H9 (cell line): ENCODE measurements at regions not wholly inside any gene's neighbourhood (a gene's known extent, or its start where the extent isn't known, plus 50 kb on each side); places are given as distances from the start of the nearest gene placed in this dataset.

Experiments
- DNase-seq: peaks from one replicate; pipeline ENCODE4 v3.0.0-alpha.2; 2017
- H2AFZ ChIP-seq: one replicate; pipeline ENCODE4 v1.6.1; 2013; ENCODE audit warnings: mild to moderate bottlenecking, low read length, control low read depth, moderate library complexity
- H2AK5ac ChIP-seq: 2 replicates; pipeline ENCODE4 v1.6.1; 2013; ENCODE audit warnings: low read length, control low read depth, mixed read lengths; ENCODE audit not compliant: insufficient read length
- H2BK120ac ChIP-seq: one replicate; pipeline ENCODE4 v1.6.1; 2013; ENCODE audit warnings: low read depth, mild to moderate bottlenecking, low read length, control low read depth, inconsistent platforms; ENCODE audit not compliant: poor library complexity, severe bottlenecking
- H2BK12ac ChIP-seq: 2 replicates; pipeline ENCODE4 v1.6.1; 2013; ENCODE audit warnings: low read length, control low read depth, mixed read lengths, low read depth; ENCODE audit not compliant: insufficient read length
- H2BK15ac ChIP-seq: 2 replicates; pipeline ENCODE4 v1.6.1; 2013; ENCODE audit warnings: low read depth, low read length, control low read depth
- H2BK20ac ChIP-seq: one replicate; pipeline ENCODE4 v1.6.1; 2013; ENCODE audit warnings: low read depth, mild to moderate bottlenecking, low read length, control low read depth, inconsistent platforms; ENCODE audit not compliant: poor library complexity, severe bottlenecking
- H2BK5ac ChIP-seq: 2 replicates; pipeline ENCODE4 v1.6.1; 2013; ENCODE audit warnings: low read length, control low read depth, mixed read lengths; ENCODE audit not compliant: insufficient read length
- H3K14ac ChIP-seq: 2 replicates; pipeline ENCODE4 v1.6.1; 2013; ENCODE audit warnings: low read length, control low read depth; ENCODE audit not compliant: insufficient read depth
- H3K18ac ChIP-seq: 2 replicates; pipeline ENCODE4 v1.6.1; 2013; ENCODE audit warnings: low read depth, mild to moderate bottlenecking, mixed read lengths, low read length, control low read depth; ENCODE audit not compliant: insufficient read length
- H3K23ac ChIP-seq: 2 replicates; pipeline ENCODE4 v1.6.1; 2013; ENCODE audit warnings: low read length, control low read depth, mixed read lengths, low read depth; ENCODE audit not compliant: insufficient read length
- H3K23me2 ChIP-seq: 2 replicates; pipeline ENCODE4 v1.6.1; 2013; ENCODE audit warnings: low read depth, mild to moderate bottlenecking, mixed read lengths, low read length, control low read depth; ENCODE audit not compliant: insufficient read length, poor library complexity, severe bottlenecking
- H3K27ac ChIP-seq: 2 replicates; pipeline ENCODE4 v1.5.1; 2013; ENCODE audit warnings: low read length, control low read depth, mixed read lengths, low read depth; ENCODE audit not compliant: insufficient read length
- H3K27me3 ChIP-seq: 2 replicates; pipeline ENCODE4 v1.6.1; 2013; ENCODE audit warnings: low read length, control low read depth, inconsistent platforms; ENCODE audit not compliant: insufficient read depth
- H3K4ac ChIP-seq: 2 replicates; pipeline ENCODE4 v1.6.1; 2013; ENCODE audit warnings: low read depth, mild to moderate bottlenecking, control low read depth, inconsistent platforms, low read length, moderate library complexity
- H3K4me1 ChIP-seq: 2 replicates; pipeline ENCODE4 v1.6.1; 2013; ENCODE audit warnings: low read length, control low read depth, inconsistent platforms; ENCODE audit not compliant: insufficient read depth
- H3K4me2 ChIP-seq: 2 replicates; pipeline ENCODE4 v1.6.1; 2013; ENCODE audit warnings: low read length, control low read depth, mixed read lengths; ENCODE audit not compliant: insufficient read length, insufficient read depth
- H3K56ac ChIP-seq: 2 replicates; pipeline ENCODE4 v1.6.1; 2013; ENCODE audit warnings: low read depth, mild to moderate bottlenecking, mixed read lengths, low read length, control low read depth; ENCODE audit not compliant: insufficient read length
- H3K79me1 ChIP-seq: 2 replicates; pipeline ENCODE4 v1.6.1; 2013; ENCODE audit warnings: low read depth, mild to moderate bottlenecking, moderate library complexity, low read length, control low read depth, inconsistent platforms; ENCODE audit not compliant: insufficient read depth, poor library complexity, severe bottlenecking
- H3K79me2 ChIP-seq: 2 replicates; pipeline ENCODE4 v1.6.1; 2013; ENCODE audit warnings: low read length, control low read depth, inconsistent platforms; ENCODE audit not compliant: insufficient read depth
- H3K9ac ChIP-seq: 2 replicates; pipeline ENCODE4 v1.6.1; 2013; ENCODE audit warnings: low read length, control low read depth, mixed read lengths; ENCODE audit not compliant: insufficient read length; ENCODE audit errors: extremely low read depth
- H3K9me3 ChIP-seq: one replicate; pipeline ENCODE4 v1.6.1; 2013; ENCODE audit warnings: low read depth, low read length, inconsistent platforms; ENCODE audit not compliant: control insufficient read depth
- H3T11ph ChIP-seq: one replicate; pipeline ENCODE4 v1.6.1; 2013; ENCODE audit warnings: mild to moderate bottlenecking, low read length, control low read depth, inconsistent platforms
- H4K20me1 ChIP-seq: one replicate; pipeline ENCODE4 v1.6.1; 2013; ENCODE audit not compliant: control insufficient read depth, insufficient read length, insufficient read depth
- H4K5ac ChIP-seq: 2 replicates; pipeline ENCODE4 v1.6.1; 2013; ENCODE audit warnings: low read depth, mild to moderate bottlenecking, mixed read lengths, low read length, control low read depth; ENCODE audit not compliant: insufficient read length
- H4K8ac ChIP-seq: replicated peaks from 2 replicates; pipeline ENCODE4 v1.6.1; 2013; ENCODE audit warnings: low read length, control low read depth, mixed read lengths, low read depth; ENCODE audit not compliant: insufficient read length
- H4K91ac ChIP-seq: 2 replicates; pipeline ENCODE4 v1.6.1; 2013; ENCODE audit warnings: low read depth, mild to moderate bottlenecking, moderate library complexity, mixed read lengths, low read length, control low read depth; ENCODE audit not compliant: insufficient read length
- H3K27ac Mint-ChIP-seq, 3 experiments: 2 replicates in 2 of 3; 3 replicates in 1 of 3; pipeline ENCODE4 v1.8.0; 2020 to 2021; ENCODE audit warnings: mixed read lengths in 3 of 3, mild to moderate bottlenecking in 1 of 3, moderate library complexity in 1 of 3
- H3K27me3 Mint-ChIP-seq: 2 replicates; pipeline ENCODE4 v1.8.0; 2021; ENCODE audit warnings: low read depth, mild to moderate bottlenecking, moderate library complexity, mixed read lengths
- H3K36me3 Mint-ChIP-seq, 3 experiments: 2 replicates in 2 of 3; 3 replicates in 1 of 3; pipeline ENCODE4 v1.8.0; 2020 to 2021; ENCODE audit warnings: low read depth in 3 of 3, mixed read lengths in 3 of 3; ENCODE audit not compliant: insufficient read depth in 1 of 3
- H3K4me1 Mint-ChIP-seq, 2 experiments: 2 replicates each; pipeline ENCODE4 v1.8.0; 2020; ENCODE audit warnings: mixed read lengths in 2 of 2
- H3K4me3 Mint-ChIP-seq, 2 experiments: 2 replicates in 1 of 2; 3 replicates in 1 of 2; pipeline ENCODE4 v1.8.0; 2020 to 2021; ENCODE audit warnings: mild to moderate bottlenecking in 2 of 2, mixed read lengths in 2 of 2, moderate library complexity in 1 of 2
- H3K9me3 Mint-ChIP-seq, 2 experiments: 2 replicates in 1 of 2; 3 replicates in 1 of 2; pipeline ENCODE4 v1.8.0; 2020; ENCODE audit warnings: mild to moderate bottlenecking in 2 of 2, mixed read lengths in 2 of 2, moderate library complexity in 1 of 2
- WGBS: extraction: QIAGEN DNeasy Blood & Tissue Kit; methylation state at CpG from one replicate; pipeline ENCODE4 v1.1.7; 2013; ENCODE audit warnings: missing lambda C conversion rate, low lambda C conversion rate, mixed read lengths; ENCODE audit not compliant: insufficient read length; ENCODE audit errors: extremely low coverage; 5-methylcytosine and 5-hydroxymethylcytosine counted together
- TF ChIP-seq, protein P1 (sequence below): fragments of 200-600 bp; sonication (generic); conservative IDR thresholded peaks from 3 replicates; pipeline ENCODE4 v1.8.0; 2021; ENCODE audit warnings: antibody characterized with exemption, mild to moderate bottlenecking

DNA sequence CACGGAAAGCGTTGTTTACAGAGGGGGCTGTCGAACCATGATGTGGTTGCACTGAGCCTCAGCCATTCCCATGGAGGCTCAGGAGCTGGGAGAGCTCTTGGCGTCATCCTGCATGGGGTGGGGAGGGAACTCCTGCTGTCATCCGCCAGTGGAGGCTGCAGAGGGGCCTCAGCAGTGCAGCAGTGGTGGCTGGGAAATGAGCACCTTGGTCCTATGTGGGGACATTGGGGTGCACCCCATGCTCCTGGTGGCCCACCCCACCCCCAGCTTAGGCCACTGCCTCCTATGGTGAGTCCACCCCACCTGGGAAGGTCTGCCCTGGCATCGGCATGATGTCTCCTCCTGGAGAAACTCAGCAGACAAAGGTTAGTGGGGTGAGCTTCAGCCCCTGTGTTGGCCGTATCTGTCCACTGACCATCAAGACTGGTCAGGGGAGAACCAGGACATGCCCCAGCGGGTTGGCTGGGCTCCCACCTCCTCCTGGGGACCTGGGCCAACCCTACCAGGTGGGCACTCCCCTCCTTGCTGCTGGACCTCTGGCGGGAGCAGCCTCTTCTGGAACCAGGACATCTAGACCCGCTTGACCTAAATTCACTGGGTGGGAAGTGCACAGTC lies 67.8 kb upstream of the HDAC4 start:
- peak; percentile 11 for DNase-seq
- no peaks in the 10 kb centered on the region for H3K4me1 ChIP-seq
- Mint-ChIP-seq H3K9me3 (peaks cover 11 to 12% of the 10 kb centered on the region in 2 experiments; a peak in 4 of 5 replicates), H3K4me1 (peaks cover 0 to 4% of the 10 kb centered on the region in 2 experiments; a peak in 2 of 4 replicates), H3K36me3 (peaks cover 0 to 3% (median 2%) of the 10 kb centered on the region in 3 experiments; a peak in 3 of 7 replicates), H3K27ac (no peak overlapping the region), H3K4me3 (no peak overlapping the region), H3K27me3 (peaks cover 13% of the 10 kb centered on the region)
- no peak overlapping the region for H3K4me2 ChIP-seq
- TF ChIP-seq, protein P1, sequence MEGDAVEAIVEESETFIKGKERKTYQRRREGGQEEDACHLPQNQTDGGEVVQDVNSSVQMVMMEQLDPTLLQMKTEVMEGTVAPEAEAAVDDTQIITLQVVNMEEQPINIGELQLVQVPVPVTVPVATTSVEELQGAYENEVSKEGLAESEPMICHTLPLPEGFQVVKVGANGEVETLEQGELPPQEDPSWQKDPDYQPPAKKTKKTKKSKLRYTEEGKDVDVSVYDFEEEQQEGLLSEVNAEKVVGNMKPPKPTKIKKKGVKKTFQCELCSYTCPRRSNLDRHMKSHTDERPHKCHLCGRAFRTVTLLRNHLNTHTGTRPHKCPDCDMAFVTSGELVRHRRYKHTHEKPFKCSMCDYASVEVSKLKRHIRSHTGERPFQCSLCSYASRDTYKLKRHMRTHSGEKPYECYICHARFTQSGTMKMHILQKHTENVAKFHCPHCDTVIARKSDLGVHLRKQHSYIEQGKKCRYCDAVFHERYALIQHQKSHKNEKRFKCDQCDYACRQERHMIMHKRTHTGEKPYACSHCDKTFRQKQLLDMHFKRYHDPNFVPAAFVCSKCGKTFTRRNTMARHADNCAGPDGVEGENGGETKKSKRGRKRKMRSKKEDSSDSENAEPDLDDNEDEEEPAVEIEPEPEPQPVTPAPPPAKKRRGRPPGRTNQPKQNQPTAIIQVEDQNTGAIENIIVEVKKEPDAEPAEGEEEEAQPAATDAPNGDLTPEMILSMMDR, result no peak
- H3K56ac ChIP-seq, result no peak overlapping the region
- H3K23me2 ChIP-seq, result no peaks in the 10 kb centered on the region
- no peak overlapping the region for H2BK5ac ChIP-seq
- no peak overlapping the region for H4K91ac ChIP-seq
- no peak overlapping the region for H2BK20ac ChIP-seq
- no peak overlapping the region for H3K27ac ChIP-seq
- H3K18ac ChIP-seq, result no peak overlapping the region
- no peak overlapping the region for H2BK120ac ChIP-seq
- H4K8ac ChIP-seq, result no peak overlapping the region
- H3K14ac ChIP-seq, result no peak overlapping the region
- H3K79me2 ChIP-seq, result no peaks in the 10 kb centered on the region; the same call in 1 of the 2 replicates
- H3K23ac ChIP-seq, result no peak overlapping the region
- H2BK12ac ChIP-seq, result no peak overlapping the region
- H2AFZ ChIP-seq, result no peak overlapping the region
- no peaks in the 10 kb centered on the region for H3K79me1 ChIP-seq
- no peak overlapping the region for H3K4ac ChIP-seq
- H3T11ph ChIP-seq, result no peak overlapping the region
- WGBS, result no CpG with 5 or more reads among the region's 10 CpGs
- no peaks in the 10 kb centered on the region for H3K9me3 ChIP-seq
- no peak overlapping the region for H4K5ac ChIP-seq
- no peak overlapping the region for H2BK15ac ChIP-seq
- peaks cover 3% of the 10 kb centered on the region for H4K20me1 ChIP-seq
- no peak overlapping the region for H3K9ac ChIP-seq
- H3K27me3 ChIP-seq, result no peaks in the 10 kb centered on the region
- H2AK5ac ChIP-seq, result no peak overlapping the region
